Left cardiac atrium (tissue), 4 donors: ENCODE measurements at regions not wholly inside any gene's neighbourhood (a gene's known extent, or its start where the extent isn't known, plus 50 kb on each side); places are given as distances from the start of the nearest gene placed in this dataset.
A peak's percentile ranks its signal among the peaks of the same experiment; 100 is the strongest.

Experiments
- ATAC-seq, 2 donors: fragments of 200-7000 bp; cut with Tn5 transposase; one replicate each; pipeline ENCODE4 v1.9.1; 2020; ENCODE audit warnings: mild to moderate bottlenecking in 2 of 2, moderate library complexity in 2 of 2
- DNase-seq: peaks from one replicate; pipeline ENCODE4 v3.0.0-alpha.2; 2020
- intact Hi-C, 2 donors: fragments of 100-400 bp; cut with DNase I; formaldehyde crosslinking; loops; one replicate each; pipeline versions ENCODE4 v1.14.1 to v1.15.1; 2022 to 2023
- donor health status: DM: no; HTN: yes; CAD: no.
- donor health status: DM: no; HTN: yes; CAD: no; lungs with severe emphysema.
- donor health status: DM: yes; HTN: yes; CAD: no.
- donor health status: Dilated cardiomyopathy.

GRCh38 chr11:111153194-111153593, 92.3 kb upstream of the POU2AF2 start:
- DNase-seq (no peak), ATAC-seq (no peak)
- intact Hi-C loops: no loop called here

GRCh38 chr11:111148953-111149352, 96.6 kb upstream of the POU2AF2 start:
- intact Hi-C loops: no loop called here
- ATAC-seq: peak in 1 of 2 donors; percentile 84
- DNase-seq: no peak

GRCh38 chr11:111148121-111148520, 97.4 kb upstream of the POU2AF2 start:
- ATAC-seq: no peak
- intact Hi-C loops: no loop called here
- DNase-seq: no peak

GRCh38 chr11:111137846-111138245, 107.7 kb upstream of the POU2AF2 start:
- intact Hi-C loops: no loop called here

GRCh38 chr11:111135778-111136570, 109.6 kb upstream of the POU2AF2 start:
- intact Hi-C loops: no loop called here
- DNase-seq (no peak), ATAC-seq (no peak)

More at GRCh38 chr11:111137846-111138245, 107.7 kb upstream of the POU2AF2 start:
- DNase-seq (no peak), ATAC-seq (no peak)

- intact Hi-C loops: no loop called here
- no peak for ATAC-seq
- DNase-seq: no peak
Measured at GRCh38 chr11:111135101-111135500, 110.4 kb upstream of the POU2AF2 start.

GRCh38 chr11:111128076-111128870, 117.3 kb upstream of the POU2AF2 start:
- no peak for ATAC-seq
- DNase-seq: no peak
- intact Hi-C loops: no loop called here

GRCh38 chr11:111124724-111125123, 120.8 kb upstream of the POU2AF2 start:
- intact Hi-C loops: no loop called here
- DNase-seq (no peak), ATAC-seq (no peak)

- DNase-seq (no peak), ATAC-seq (no peak)
- intact Hi-C loops: no loop called here
Measured at GRCh38 chr11:111123463-111124398, 121.8 kb upstream of the POU2AF2 start.

- intact Hi-C loops: no loop called here
- ATAC-seq (no peak), DNase-seq (no peak)
Measured at GRCh38 chr11:111120696-111121302, 124.7 kb upstream of the POU2AF2 start.

GRCh38 chr11:111120161-111120560, 125.4 kb upstream of the POU2AF2 start:
- DNase-seq: no peak
- intact Hi-C loops: no loop called here
- peak in 1 of 2 donors; percentile 44 for ATAC-seq

GRCh38 chr11:111119751-111120150, 125.8 kb upstream of the POU2AF2 start:
- DNase-seq: no peak
- intact Hi-C loops: no loop called here
- no peak for ATAC-seq

- no peak for DNase-seq
- ATAC-seq: no peak
- intact Hi-C loops: no loop called here
Measured at GRCh38 chr11:111115890-111116289, 129.6 kb upstream of the POU2AF2 start.

GRCh38 chr11:111114091-111114490, 131.4 kb upstream of the POU2AF2 start:
- DNase-seq (no peak), ATAC-seq (no peak)
- intact Hi-C loops: no loop called here

- ATAC-seq (no peak), DNase-seq (no peak)
- intact Hi-C loops: no loop called here
Measured at GRCh38 chr11:111112614-111113013, 132.9 kb upstream of the POU2AF2 start.

GRCh38 chr11:111107501-111107900, 138.0 kb upstream of the POU2AF2 start:
- intact Hi-C loops: no loop called here
- DNase-seq (no peak), ATAC-seq (no peak)

- DNase-seq (no peak), ATAC-seq (no peak)
- intact Hi-C loops: no loop called here
Measured at GRCh38 chr11:111106641-111107040, 138.9 kb upstream of the POU2AF2 start.

GRCh38 chr11:111105566-111105965, 140.0 kb upstream of the POU2AF2 start:
- ATAC-seq: no peak
- intact Hi-C loops: no loop called here
- DNase-seq: no peak

GRCh38 chr11:111104185-111104584, 141.3 kb upstream of the POU2AF2 start:
- intact Hi-C loops: no loop called here
- ATAC-seq: no peak
- DNase-seq: no peak
